Activated naive CD8-positive, alpha-beta T cell treated with anti-CD3 and anti-CD28 coated beads for 36 hours (primary cell): ENCODE measurements at regions not wholly inside any gene's neighbourhood (a gene's known extent, or its start where the extent isn't known, plus 50 kb on each side); places are given as distances from the start of the nearest gene placed in this dataset.

ENCODE experiments used
- DNase-seq: peaks from one replicate; pipeline ENCODE4 v3.0.0; 2021
- H3K27ac Mint-ChIP-seq: one replicate; pipeline ENCODE4 v1.8.0; 2022; ENCODE audit warnings: mild to moderate bottlenecking, moderate library complexity, mixed read lengths
- H3K27me3 Mint-ChIP-seq: one replicate; pipeline ENCODE4 v1.8.0; 2022; ENCODE audit warnings: mild to moderate bottlenecking, mixed read lengths
- H3K36me3 Mint-ChIP-seq: one replicate; pipeline ENCODE4 v1.8.0; 2021; ENCODE audit warnings: mild to moderate bottlenecking, mixed read lengths
- H3K4me1 Mint-ChIP-seq: one replicate; pipeline ENCODE4 v1.8.0; 2021; ENCODE audit warnings: mixed read lengths
- H3K4me3 Mint-ChIP-seq: one replicate; pipeline ENCODE4 v1.8.0; 2022; ENCODE audit warnings: mild to moderate bottlenecking, moderate library complexity, mixed read lengths
- H3K9me3 Mint-ChIP-seq: one replicate; pipeline ENCODE4 v1.8.0; 2022; ENCODE audit warnings: mixed read lengths

GRCh38 chr12:89984846-89985245, 276.2 kb upstream of the ATP2B1 start:
- no peaks in the 10 kb centered on the region for H3K36me3 Mint-ChIP-seq
- no peaks in the 10 kb centered on the region for H3K4me1 Mint-ChIP-seq
- H3K4me3 Mint-ChIP-seq, result no peak overlapping the region
- H3K27ac Mint-ChIP-seq, result no peak overlapping the region
- H3K27me3 Mint-ChIP-seq, result no peaks in the 10 kb centered on the region
- H3K9me3 Mint-ChIP-seq, result no peaks in the 10 kb centered on the region
- DNase-seq, result no peak

DNA sequence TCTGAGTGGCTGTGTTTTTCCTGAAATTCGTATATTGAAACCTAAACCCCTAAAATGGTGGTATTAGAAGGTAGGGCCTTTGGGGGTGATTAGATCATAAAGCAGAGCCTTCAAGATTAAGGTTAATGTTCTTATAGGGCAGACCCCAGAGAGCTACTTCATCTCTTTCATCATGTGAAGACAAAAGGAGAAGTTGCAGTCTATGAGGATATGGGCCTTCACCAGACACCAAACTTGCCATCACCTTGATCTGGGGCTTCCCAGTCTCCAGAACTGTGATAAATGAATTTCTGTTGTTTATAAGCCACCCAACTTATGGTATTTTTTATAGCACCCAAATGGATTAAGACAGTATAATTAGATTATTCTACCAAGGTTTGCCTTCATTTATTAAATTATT, 275.0 kb upstream of the ATP2B1 start:
- no peaks in the 10 kb centered on the region for H3K36me3 Mint-ChIP-seq
- H3K27ac Mint-ChIP-seq, result no peak overlapping the region
- DNase-seq, result no peak
- H3K27me3 Mint-ChIP-seq, result no peaks in the 10 kb centered on the region
- H3K4me3 Mint-ChIP-seq, result no peak overlapping the region
- no peaks in the 10 kb centered on the region for H3K9me3 Mint-ChIP-seq
- peaks cover 1% of the 10 kb centered on the region for H3K4me1 Mint-ChIP-seq

DNA sequence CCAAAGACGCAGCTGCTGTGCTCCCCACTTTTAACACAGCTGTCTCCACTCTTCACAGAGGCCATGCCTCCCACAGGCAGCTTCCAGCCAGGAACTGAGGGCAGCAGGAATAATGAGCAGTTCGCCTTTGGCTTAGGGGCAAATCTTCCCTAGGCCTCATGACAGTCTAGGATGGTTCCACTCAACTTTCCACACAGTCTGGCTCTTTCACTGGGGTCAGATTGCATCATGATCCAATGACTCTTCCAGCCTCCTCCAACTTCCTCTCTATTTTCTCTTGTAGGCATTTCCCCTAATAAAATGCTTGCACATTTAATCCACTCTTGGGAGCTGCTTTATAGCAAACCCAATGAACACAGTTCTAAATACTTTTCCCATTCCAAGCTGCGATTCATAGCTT, 271.6 kb upstream of the ATP2B1 start:
- Mint-ChIP-seq H3K9me3 (no peaks in the 10 kb centered on the region), H3K27me3 (no peaks in the 10 kb centered on the region), H3K27ac (no peak overlapping the region), H3K36me3 (no peaks in the 10 kb centered on the region), H3K4me3 (no peak overlapping the region), H3K4me1 (peaks cover 4% of the 10 kb centered on the region)
- no peak for DNase-seq

- Mint-ChIP-seq H3K36me3 (no peaks in the 10 kb centered on the region), H3K9me3 (no peaks in the 10 kb centered on the region), H3K4me3 (no peak overlapping the region), H3K4me1 (peaks cover 4% of the 10 kb centered on the region), H3K27me3 (no peaks in the 10 kb centered on the region), H3K27ac (no peak overlapping the region)
- DNase-seq, result no peak
Measured at GRCh38 chr12:89977405-89978085, 268.9 kb upstream of the ATP2B1 start.

DNA sequence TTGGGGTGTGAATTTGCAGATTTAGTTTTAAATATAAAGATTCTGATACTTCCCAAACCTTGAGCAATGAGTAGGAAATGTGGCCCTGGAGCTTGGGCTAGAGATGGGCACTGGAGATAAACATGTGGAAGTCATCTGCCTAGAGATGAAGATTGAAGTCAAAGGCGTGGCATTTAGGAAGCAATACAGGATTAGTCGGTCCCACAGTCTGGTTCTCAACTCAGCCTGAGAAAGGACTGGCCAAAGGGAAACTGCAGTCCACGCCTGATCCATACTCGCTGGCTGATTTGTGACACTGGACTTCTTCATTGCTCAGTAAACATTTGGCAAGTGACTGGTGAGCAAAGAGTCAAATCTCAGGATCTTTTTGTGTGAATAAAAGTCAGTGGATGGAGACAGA, 268.2 kb upstream of the ATP2B1 start:
- no peaks in the 10 kb centered on the region for H3K27me3 Mint-ChIP-seq
- H3K36me3 Mint-ChIP-seq, result no peaks in the 10 kb centered on the region
- no peak overlapping the region for H3K27ac Mint-ChIP-seq

GRCh38 chr12:89975574-89975973, 266.9 kb upstream of the ATP2B1 start:
- H3K9me3 Mint-ChIP-seq, result no peaks in the 10 kb centered on the region
- H3K4me1 Mint-ChIP-seq, result peaks cover 14% of the 10 kb centered on the region
- H3K36me3 Mint-ChIP-seq, result no peaks in the 10 kb centered on the region
- DNase-seq, result no peak
- H3K27ac Mint-ChIP-seq, result no peak overlapping the region
- no peaks in the 10 kb centered on the region for H3K27me3 Mint-ChIP-seq
- H3K4me3 Mint-ChIP-seq, result no peak overlapping the region

More for the DNA sequence above, 268.2 kb upstream of the ATP2B1 start:
- H3K9me3 Mint-ChIP-seq, result no peaks in the 10 kb centered on the region
- no peak for DNase-seq
- no peak overlapping the region for H3K4me3 Mint-ChIP-seq
- H3K4me1 Mint-ChIP-seq, result peaks cover 4% of the 10 kb centered on the region

- H3K4me3 Mint-ChIP-seq, result no peak overlapping the region
- no peak overlapping the region for H3K27ac Mint-ChIP-seq
- H3K4me1 Mint-ChIP-seq, result peaks cover 13% of the 10 kb centered on the region
- H3K36me3 Mint-ChIP-seq, result no peaks in the 10 kb centered on the region
- H3K9me3 Mint-ChIP-seq, result no peaks in the 10 kb centered on the region
- no peaks in the 10 kb centered on the region for H3K27me3 Mint-ChIP-seq
- no peak for DNase-seq
Measured at GRCh38 chr12:89971880-89972279, 263.2 kb upstream of the ATP2B1 start.

GRCh38 chr12:89970722-89971121, 262.1 kb upstream of the ATP2B1 start:
- Mint-ChIP-seq H3K27ac (no peak overlapping the region), H3K4me1 (peaks cover 13% of the 10 kb centered on the region), H3K9me3 (no peaks in the 10 kb centered on the region), H3K27me3 (no peaks in the 10 kb centered on the region), H3K4me3 (no peak overlapping the region), H3K36me3 (no peaks in the 10 kb centered on the region)
- DNase-seq, result no peak

DNA sequence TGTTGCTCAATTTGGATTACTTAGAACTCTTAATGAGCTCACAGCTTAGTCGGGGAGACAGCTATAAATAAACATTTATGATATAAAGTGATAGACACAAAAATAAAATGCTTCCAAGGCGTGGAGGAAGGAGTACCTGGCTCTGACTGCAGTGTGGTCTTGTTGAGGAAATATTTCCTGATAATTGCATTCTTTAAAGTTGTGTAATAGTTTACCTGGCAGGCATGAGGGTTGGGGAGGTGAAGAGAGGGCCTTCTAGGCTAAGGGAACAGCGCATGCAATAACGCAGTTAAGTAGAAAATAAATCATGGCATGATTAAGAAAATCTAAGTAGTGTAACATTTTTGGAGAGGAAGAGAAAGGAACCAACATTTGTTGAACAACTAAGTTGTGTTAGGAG, 260.5 kb upstream of the ATP2B1 start:
- Mint-ChIP-seq H3K27ac (no peak overlapping the region), H3K4me1 (peaks cover 10% of the 10 kb centered on the region), H3K9me3 (no peaks in the 10 kb centered on the region), H3K27me3 (no peaks in the 10 kb centered on the region), H3K36me3 (no peaks in the 10 kb centered on the region), H3K4me3 (no peak overlapping the region)
- no peak for DNase-seq

DNA sequence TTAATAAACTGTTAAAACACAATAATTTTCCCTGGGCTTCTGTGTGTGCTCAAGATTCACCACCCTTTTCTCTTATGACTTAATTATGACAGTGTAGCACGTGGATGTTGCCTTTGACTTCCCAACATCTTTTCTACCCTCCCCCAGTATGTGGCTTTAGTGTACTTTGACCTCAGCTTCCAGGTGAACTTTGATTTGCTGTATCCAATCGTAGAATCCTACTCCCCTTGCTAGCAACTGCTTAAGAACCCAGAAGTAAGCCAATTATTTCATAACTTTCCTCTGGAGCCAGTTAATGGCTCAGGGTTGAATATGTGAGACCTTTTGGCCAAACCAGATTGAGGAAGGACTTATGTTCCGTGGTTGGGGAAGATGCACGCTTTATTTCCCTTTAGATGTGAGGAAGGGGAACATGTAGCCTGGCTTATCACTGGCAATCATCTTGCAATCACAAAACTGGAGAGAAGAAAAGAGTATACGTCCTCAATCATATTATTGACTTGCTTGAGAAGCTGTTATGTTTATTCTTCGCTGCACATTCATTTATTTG, 259.6 kb upstream of the ATP2B1 start:
- H3K4me3 Mint-ChIP-seq, result no peak overlapping the region
- DNase-seq, result no peak
- no peaks in the 10 kb centered on the region for H3K27me3 Mint-ChIP-seq
- peaks cover 10% of the 10 kb centered on the region for H3K4me1 Mint-ChIP-seq
- H3K9me3 Mint-ChIP-seq, result no peaks in the 10 kb centered on the region
- H3K27ac Mint-ChIP-seq, result no peak overlapping the region
- no peaks in the 10 kb centered on the region for H3K36me3 Mint-ChIP-seq

DNA sequence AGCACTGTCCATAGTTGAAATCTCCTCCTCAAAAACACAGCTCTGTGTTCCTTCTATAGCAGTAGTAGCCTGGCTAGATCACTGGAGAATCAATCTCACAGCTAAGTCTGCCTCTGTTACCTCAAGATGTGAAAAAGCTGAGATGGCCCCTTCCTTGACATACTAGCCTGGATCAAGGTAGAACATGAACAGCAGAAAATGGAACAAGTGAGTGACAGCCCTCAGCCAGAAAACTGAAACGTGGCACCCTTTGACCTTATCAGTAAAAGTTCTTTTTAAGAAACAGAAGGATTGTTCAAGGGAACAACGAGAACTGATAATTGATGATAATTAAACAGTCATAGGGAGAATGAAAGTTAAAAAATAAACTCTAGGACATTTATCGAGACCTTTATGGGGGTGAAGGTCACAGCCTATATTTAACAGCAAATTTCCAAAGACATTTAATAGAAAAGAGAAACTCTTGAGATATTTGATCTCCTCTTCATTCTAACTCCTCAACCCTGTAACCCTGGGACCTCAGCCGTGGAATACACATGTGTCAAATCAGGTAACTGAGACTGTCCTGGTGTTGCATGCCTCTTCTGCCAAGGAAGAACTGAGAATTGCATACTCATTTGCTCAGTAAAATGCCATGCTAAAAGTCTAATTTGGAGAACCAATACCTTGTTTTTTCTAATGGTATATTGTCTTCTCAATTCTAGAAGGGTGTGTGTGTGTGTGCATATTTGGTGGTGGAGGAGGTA, 258.0 kb upstream of the ATP2B1 start:
- H3K4me1 Mint-ChIP-seq, result peaks cover 16% of the 10 kb centered on the region
- H3K9me3 Mint-ChIP-seq, result no peaks in the 10 kb centered on the region
- H3K27ac Mint-ChIP-seq, result no peak overlapping the region
- H3K4me3 Mint-ChIP-seq, result no peak overlapping the region
- H3K36me3 Mint-ChIP-seq, result no peaks in the 10 kb centered on the region
- no peak for DNase-seq
- H3K27me3 Mint-ChIP-seq, result no peaks in the 10 kb centered on the region

GRCh38 chr12:89965993-89966392, 257.4 kb upstream of the ATP2B1 start:
- no peak overlapping the region for H3K27ac Mint-ChIP-seq
- H3K4me1 Mint-ChIP-seq, result peaks cover 17% of the 10 kb centered on the region
- H3K4me3 Mint-ChIP-seq, result no peak overlapping the region
- DNase-seq, result no peak
- no peaks in the 10 kb centered on the region for H3K9me3 Mint-ChIP-seq
- H3K36me3 Mint-ChIP-seq, result peaks cover 4% of the 10 kb centered on the region
- no peaks in the 10 kb centered on the region for H3K27me3 Mint-ChIP-seq

GRCh38 chr12:89962648-89963047, 254.0 kb upstream of the ATP2B1 start:
- Mint-ChIP-seq H3K27ac (no peak overlapping the region), H3K4me1 (peaks cover 26% of the 10 kb centered on the region), H3K4me3 (no peak overlapping the region), H3K36me3 (peaks cover 4% of the 10 kb centered on the region), H3K9me3 (no peaks in the 10 kb centered on the region), H3K27me3 (no peaks in the 10 kb centered on the region)
- no peak for DNase-seq

- Mint-ChIP-seq H3K36me3 (peaks cover 4% of the 10 kb centered on the region), H3K4me1 (peaks cover 26% of the 10 kb centered on the region), H3K4me3 (no peak overlapping the region), H3K27ac (no peak overlapping the region), H3K9me3 (no peaks in the 10 kb centered on the region), H3K27me3 (no peaks in the 10 kb centered on the region)
- no peak for DNase-seq
Measured at GRCh38 chr12:89960607-89961394, 252.2 kb upstream of the ATP2B1 start.

DNA sequence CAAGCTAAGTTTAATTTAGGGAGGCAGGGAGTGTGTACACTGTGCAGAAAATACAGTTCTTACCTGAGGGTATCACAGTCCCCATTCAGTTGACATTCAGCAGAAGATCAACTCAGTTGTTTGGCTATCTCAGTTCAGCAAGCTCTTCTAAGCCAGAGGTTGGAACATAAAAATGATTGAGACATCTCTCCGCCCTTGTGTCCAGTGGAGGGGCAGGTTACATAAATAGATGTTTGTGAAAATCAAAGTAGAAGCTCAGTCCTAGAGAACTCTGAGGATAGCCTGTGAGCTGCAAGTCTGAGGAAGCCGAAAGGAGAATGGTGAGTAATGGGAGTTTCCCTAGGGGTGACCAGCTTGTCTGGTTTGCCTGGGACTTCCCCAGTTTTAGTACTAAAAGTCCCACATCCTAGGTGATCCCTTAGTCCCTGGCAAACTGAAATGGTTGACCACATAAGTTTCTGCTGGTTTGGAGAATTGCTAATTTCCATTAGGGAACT, 251.4 kb upstream of the ATP2B1 start:
- no peak overlapping the region for H3K4me3 Mint-ChIP-seq
- no peaks in the 10 kb centered on the region for H3K9me3 Mint-ChIP-seq
- peaks cover 4% of the 10 kb centered on the region for H3K36me3 Mint-ChIP-seq
- no peaks in the 10 kb centered on the region for H3K27me3 Mint-ChIP-seq
- H3K27ac Mint-ChIP-seq, result no peak overlapping the region
- DNase-seq, result peak; percentile 39
- H3K4me1 Mint-ChIP-seq, result peaks cover 26% of the 10 kb centered on the region
